ENCODE measurements at regions not wholly inside any gene's neighbourhood (a gene's known extent, or its start where the extent isn't known, plus 50 kb on each side); places are given as distances from the start of the nearest gene placed in this dataset.

DNA sequence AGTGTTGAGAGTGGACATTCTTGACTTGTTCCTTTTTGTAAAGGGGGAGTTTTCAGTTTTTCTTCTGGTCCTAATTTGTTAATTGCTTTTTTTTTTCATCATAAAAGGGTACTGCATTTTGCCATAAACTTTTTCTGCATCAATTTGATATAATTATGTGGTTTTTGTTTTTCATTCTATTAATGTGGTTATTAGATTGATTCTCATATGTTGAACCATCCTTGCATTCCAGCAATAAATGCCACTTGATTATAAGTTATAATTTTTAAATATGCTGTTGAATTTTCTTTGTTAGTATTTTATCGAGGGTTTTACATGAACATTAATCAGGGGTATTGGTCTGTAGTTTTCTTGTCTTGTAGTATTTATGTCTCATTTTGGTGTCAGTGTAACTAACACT, 87.2 kb upstream of the SMIM36 start:
- TF ChIP-seq ZNF8 (CRISPR knock-in tag; IDR thresholded peaks at IDR 0.05) (no peak), TOX (CRISPR knock-in tag; IDR thresholded peaks at IDR 0.05; ENCODE audit: borderline replicate concordance) (no peak), OSR1 (CRISPR knock-in tag; IDR thresholded peaks at IDR 0.05) (no peak), ZFP3 (CRISPR knock-in tag; IDR thresholded peaks at IDR 0.05) (no peak), CREB5 (CRISPR knock-in tag; IDR thresholded peaks at IDR 0.05; ENCODE audit: low read depth) (no peak), ARNTL (CRISPR knock-in tag; IDR thresholded peaks at IDR 0.05; ENCODE audit: borderline replicate concordance, low read depth) (no peak), SNAI2 (CRISPR knock-in tag; IDR thresholded peaks at IDR 0.05) (no peak), ZNF70 (CRISPR knock-in tag; IDR thresholded peaks at IDR 0.05) (no peak)
- no peak for ATAC-seq

DNA sequence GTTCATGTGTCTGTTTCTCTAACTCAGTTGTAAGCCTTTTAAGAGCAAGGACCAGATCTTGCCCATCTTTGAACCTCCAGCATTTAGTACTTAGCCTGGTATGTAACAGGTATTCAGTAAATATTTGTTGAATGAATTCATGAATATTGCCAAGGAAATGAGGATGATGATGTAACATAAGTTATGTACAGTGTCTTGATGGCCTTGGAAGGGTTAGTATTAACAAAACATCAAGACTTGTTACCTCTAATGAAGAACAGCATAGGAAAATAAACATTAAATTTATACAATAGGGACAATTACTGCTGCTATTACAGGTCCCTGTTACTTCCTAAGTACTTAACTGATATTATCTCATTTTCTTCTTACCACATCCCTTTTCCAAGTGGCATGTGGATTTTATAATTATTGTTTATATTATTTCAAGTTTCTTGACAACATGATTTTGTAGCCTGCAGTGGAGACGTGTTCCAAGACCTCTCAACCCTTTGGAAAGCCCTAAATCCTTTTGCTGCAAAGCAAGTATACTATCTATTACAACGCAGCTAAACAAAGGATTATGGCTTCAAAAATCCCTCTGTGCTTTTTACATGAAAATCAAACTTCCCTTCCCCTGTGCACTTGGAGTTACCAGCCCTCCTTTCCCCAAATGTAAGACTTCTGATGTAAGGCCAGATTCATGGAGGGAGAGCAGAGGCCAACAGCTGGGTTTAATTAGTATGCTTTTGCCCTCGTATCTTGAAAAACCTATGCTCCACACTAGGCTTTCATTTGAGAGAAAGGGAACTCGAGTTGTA, 77.4 kb upstream of the SMIM36 start:
- ATAC-seq = peak; percentile 52
- peak; percentile 71 for TF ChIP-seq ISL1 (CRISPR knock-in tag; IDR thresholded peaks at IDR 0.05)
- TF ChIP-seq ZFP30 (CRISPR knock-in tag; IDR thresholded peaks at IDR 0.05) = no peak

- ATAC-seq = no peak
Measured at GRCh38 chr17:55587608-55588139, 76.4 kb upstream of the SMIM36 start.

DNA sequence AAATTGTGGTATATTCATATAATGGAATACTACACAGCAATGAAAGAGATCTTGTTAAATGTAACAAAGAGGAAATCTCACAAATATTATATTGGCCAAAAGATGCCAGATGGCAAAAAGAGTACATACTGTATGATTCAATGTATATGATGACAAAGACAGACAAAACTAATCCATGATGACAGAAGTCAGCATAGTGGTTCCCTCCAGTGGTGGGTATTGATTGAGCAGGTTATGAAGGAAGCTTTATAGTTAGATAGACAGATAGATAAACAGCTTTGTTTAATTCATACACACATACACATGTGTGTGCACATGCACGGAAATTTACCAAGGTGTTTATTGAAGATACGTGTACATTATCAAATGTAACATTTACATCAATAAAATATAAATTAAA, 74.4 kb upstream of the SMIM36 start:
- no peak for ATAC-seq
- TF ChIP-seq RARB (CRISPR knock-in tag; IDR thresholded peaks at IDR 0.05) (no peak), ZFP30 (CRISPR knock-in tag; IDR thresholded peaks at IDR 0.05) (no peak), SNAI2 (CRISPR knock-in tag; IDR thresholded peaks at IDR 0.05) (no peak)

More at GRCh38 chr17:55587608-55588139, 76.4 kb upstream of the SMIM36 start:
- no peak for TF ChIP-seq TOX (CRISPR knock-in tag; IDR thresholded peaks at IDR 0.05; ENCODE audit: borderline replicate concordance)
- no peak for TF ChIP-seq POU6F1 (CRISPR knock-in tag; IDR thresholded peaks at IDR 0.05; ENCODE audit: borderline replicate concordance, low read depth)
- no peak for TF ChIP-seq ARNTL (CRISPR knock-in tag; IDR thresholded peaks at IDR 0.05; ENCODE audit: borderline replicate concordance, low read depth)
- no peak for TF ChIP-seq ZFP30 (CRISPR knock-in tag; IDR thresholded peaks at IDR 0.05)
- TF ChIP-seq OSR1 (CRISPR knock-in tag; IDR thresholded peaks at IDR 0.05) = no peak
- TF ChIP-seq BACH2 (CRISPR knock-in tag; IDR thresholded peaks at IDR 0.05; ENCODE audit: borderline replicate concordance) = no peak
- no peak for TF ChIP-seq GLIS3 (CRISPR knock-in tag; IDR thresholded peaks at IDR 0.05)
- TF ChIP-seq PATZ1 (CRISPR knock-in tag; IDR thresholded peaks at IDR 0.05; ENCODE audit: borderline replicate concordance) = no peak

GRCh38 chr17:55584861-55585260, 73.6 kb upstream of the SMIM36 start:
- ATAC-seq = no peak
- TF ChIP-seq PATZ1 (CRISPR knock-in tag; IDR thresholded peaks at IDR 0.05; ENCODE audit: borderline replicate concordance) (no peak), ZNF565 (CRISPR knock-in tag; conservative IDR thresholded peaks at IDR 0.05; ENCODE audit: low read depth) (no peak), ZFP3 (CRISPR knock-in tag; IDR thresholded peaks at IDR 0.05) (no peak), CSRNP3 (CRISPR knock-in tag; IDR thresholded peaks at IDR 0.05) (no peak), CSDC2 (CRISPR knock-in tag; IDR thresholded peaks at IDR 0.05) (no peak)

Data from SK-N-SH treated with all-trans-retinoic acid at 6 μM for 48 hours (cell line).